Spleen (tissue), 7 donors: ENCODE measurements at regions not wholly inside any gene's neighbourhood (a gene's known extent, or its start where the extent isn't known, plus 50 kb on each side); places are given as distances from the start of the nearest gene placed in this dataset.

ENCODE experiments used
- CTCF ChIP-seq, 11 experiments: fragments of 200-600 bp in 7 of 11; fragments of 450-650 bp in 4 of 11; sonication (generic) in 4 of 11; IDR thresholded peaks in 8 of 11; conservative IDR thresholded peaks in 3 of 11; 1 replicate in 7 of 11; 2 replicates in 4 of 11; pipeline versions ENCODE4 v1.4.0 to v1.8.0; 2016 to 2021; ENCODE audit warnings: antibody characterized with exemption in 11 of 11, inconsistent platforms in 4 of 11, mild to moderate bottlenecking in 1 of 11
- POLR2A ChIP-seq, 3 donors: fragments of 450-650 bp; IDR thresholded peaks; one replicate each; pipeline ENCODE4 v1.5.1; 2017; ENCODE audit warnings: antibody characterized with exemption in 3 of 3, mild to moderate bottlenecking in 1 of 3
- POLR2AphosphoS5 ChIP-seq, 3 donors: sonication (generic); formaldehyde crosslinking; IDR thresholded peaks; one replicate each; pipeline ENCODE4 v1.5.1; 2017; ENCODE audit warnings: antibody characterized with exemption in 3 of 3
- donor health status: DM: no; HTN: no; CAD: no; lungs with moderate emphysema.
- donor health status: DM: no; HTN: no; CAD: no.
- donor health status: DM: no; HTN: no; CAD: no.

- TF ChIP-seq POLR2A (IDR thresholded peaks at IDR 0.05) (no peak), CTCF (IDR thresholded peaks at IDR 0.05 in 8 of 11, conservative IDR thresholded peaks at IDR 0.05 in 3 of 11) (no peak), POLR2AphosphoS5 (IDR thresholded peaks at IDR 0.05) (no peak)
Measured at GRCh38 chr7:52143219-52143618, 826.6 kb upstream of the COBL start.
